ENCODE measurements at regions not wholly inside any gene's neighbourhood (a gene's known extent, or its start where the extent isn't known, plus 50 kb on each side); places are given as distances from the start of the nearest gene placed in this dataset.

DNA sequence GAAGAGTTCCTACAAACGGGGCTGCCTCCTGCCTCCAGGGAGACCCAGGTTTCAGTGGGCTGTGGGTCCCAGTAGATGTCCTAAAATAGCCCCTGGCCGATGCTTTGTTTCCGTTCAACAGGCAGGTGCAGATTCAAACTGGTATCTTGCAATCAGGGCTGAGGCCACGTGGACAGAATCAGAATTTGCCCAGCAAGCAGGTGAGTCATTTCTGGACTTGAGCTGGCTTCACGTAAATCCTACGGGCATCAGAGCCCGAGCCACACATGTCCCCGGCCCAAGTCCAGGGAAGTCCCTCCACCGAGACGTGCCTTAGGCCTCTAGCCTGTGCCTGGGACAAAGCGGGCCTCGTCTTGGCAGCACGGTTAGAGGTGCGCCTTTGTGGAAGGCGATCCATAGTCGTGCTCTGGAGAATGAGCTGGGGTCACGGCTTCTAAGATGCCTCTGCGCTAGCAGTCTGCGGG is 101.6 kb upstream of the FRMD1 start:
- TF ChIP-seq, protein P1, sequence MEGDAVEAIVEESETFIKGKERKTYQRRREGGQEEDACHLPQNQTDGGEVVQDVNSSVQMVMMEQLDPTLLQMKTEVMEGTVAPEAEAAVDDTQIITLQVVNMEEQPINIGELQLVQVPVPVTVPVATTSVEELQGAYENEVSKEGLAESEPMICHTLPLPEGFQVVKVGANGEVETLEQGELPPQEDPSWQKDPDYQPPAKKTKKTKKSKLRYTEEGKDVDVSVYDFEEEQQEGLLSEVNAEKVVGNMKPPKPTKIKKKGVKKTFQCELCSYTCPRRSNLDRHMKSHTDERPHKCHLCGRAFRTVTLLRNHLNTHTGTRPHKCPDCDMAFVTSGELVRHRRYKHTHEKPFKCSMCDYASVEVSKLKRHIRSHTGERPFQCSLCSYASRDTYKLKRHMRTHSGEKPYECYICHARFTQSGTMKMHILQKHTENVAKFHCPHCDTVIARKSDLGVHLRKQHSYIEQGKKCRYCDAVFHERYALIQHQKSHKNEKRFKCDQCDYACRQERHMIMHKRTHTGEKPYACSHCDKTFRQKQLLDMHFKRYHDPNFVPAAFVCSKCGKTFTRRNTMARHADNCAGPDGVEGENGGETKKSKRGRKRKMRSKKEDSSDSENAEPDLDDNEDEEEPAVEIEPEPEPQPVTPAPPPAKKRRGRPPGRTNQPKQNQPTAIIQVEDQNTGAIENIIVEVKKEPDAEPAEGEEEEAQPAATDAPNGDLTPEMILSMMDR (IDR thresholded peaks at IDR 0.05), result no peak
- no peak for TF ChIP-seq POLR2A (IDR thresholded peaks at IDR 0.05)
